WERI-Rb-1 (cell line): ENCODE measurements at regions not wholly inside any gene's neighbourhood (a gene's known extent, or its start where the extent isn't known, plus 50 kb on each side); places are given as distances from the start of the nearest gene placed in this dataset.
"Not testable (repeated sequence)": the region's sequence is repeated elsewhere in the genome, so short reads cannot be mapped to it uniquely, and the experiment has no call there.

Experiments used
- DNase-seq: peaks from one replicate; pipeline ENCODE4 v3.0.0-alpha.2; 2020
- H3K27ac ChIP-seq: fragments of 250-450 bp; sonication (Bioruptor Pico); 2 replicates; pipeline ENCODE4 v1.5.1; 2020; ENCODE audit warnings: mild to moderate bottlenecking, moderate library complexity
- H3K27me3 ChIP-seq: fragments of 250-450 bp; sonication (Bioruptor Pico); 2 replicates; pipeline ENCODE4 v1.5.1; 2021; ENCODE audit warnings: mild to moderate bottlenecking, low read depth, moderate library complexity; ENCODE audit not compliant: insufficient read depth, severe bottlenecking
- H3K36me3 ChIP-seq: fragments of 250-450 bp; sonication (Bioruptor Pico); 2 replicates; pipeline ENCODE4 v1.5.1; 2020; ENCODE audit warnings: mild to moderate bottlenecking, moderate library complexity
- H3K4me3 ChIP-seq: 2 replicates; pipeline ENCODE4 v1.5.1; 2011; ENCODE audit warnings: low read depth, mild to moderate bottlenecking, control low read depth, low read length
- H3K9me3 ChIP-seq: fragments of 250-450 bp; sonication (Bioruptor Pico); 2 replicates; pipeline ENCODE4 v1.5.1; 2021; ENCODE audit warnings: mild to moderate bottlenecking, moderate library complexity; ENCODE audit not compliant: severe bottlenecking
- CTCF ChIP-seq: IDR thresholded peaks from 2 replicates; pipeline ENCODE4 v1.5.1; 2011; ENCODE audit warnings: low read depth, mild to moderate bottlenecking, control low read depth, inconsistent platforms, low read length

GRCh38 chr13:99760456-99760855 is 211.1 kb downstream of the ZIC5 start:
- H3K36me3 ChIP-seq = no peaks in the 10 kb centered on the region
- no peaks in the 10 kb centered on the region for H3K9me3 ChIP-seq
- H3K4me3 ChIP-seq = no peak overlapping the region
- no peaks in the 10 kb centered on the region for H3K27me3 ChIP-seq
- no peak for TF ChIP-seq CTCF
- H3K27ac ChIP-seq = no peak overlapping the region
- DNase-seq = no peak

- no peak overlapping the region for H3K4me3 ChIP-seq
- TF ChIP-seq CTCF = no peak
- no peaks in the 10 kb centered on the region for H3K27me3 ChIP-seq
- no peaks in the 10 kb centered on the region for H3K9me3 ChIP-seq
- no peak overlapping the region for H3K27ac ChIP-seq
- no peaks in the 10 kb centered on the region for H3K36me3 ChIP-seq
- no peak for DNase-seq
Observed at GRCh38 chr13:99759163-99759552, 212.4 kb downstream of the ZIC5 start.

GRCh38 chr13:99758460-99759162 is 213.0 kb downstream of the ZIC5 start:
- Histone ChIP-seq H3K27me3 (no peaks in the 10 kb centered on the region), H3K36me3 (no peaks in the 10 kb centered on the region), H3K9me3 (no peaks in the 10 kb centered on the region), H3K27ac (no peak overlapping the region), H3K4me3 (no peak overlapping the region)
- no peak for DNase-seq
- no peak for TF ChIP-seq CTCF

- no peak for TF ChIP-seq CTCF
- no peaks in the 10 kb centered on the region for H3K36me3 ChIP-seq
- H3K27me3 ChIP-seq = no peaks in the 10 kb centered on the region
- H3K9me3 ChIP-seq = no peaks in the 10 kb centered on the region
- DNase-seq = no peak
- no peak overlapping the region for H3K4me3 ChIP-seq
- no peak overlapping the region for H3K27ac ChIP-seq
Observed at GRCh38 chr13:99757756-99758459, 213.7 kb downstream of the ZIC5 start.

- H3K4me3 ChIP-seq = no peak overlapping the region
- no peaks in the 10 kb centered on the region for H3K27me3 ChIP-seq
- no peak for TF ChIP-seq CTCF
- no peaks in the 10 kb centered on the region for H3K36me3 ChIP-seq
- no peak overlapping the region for H3K27ac ChIP-seq
- no peak for DNase-seq
- no peaks in the 10 kb centered on the region for H3K9me3 ChIP-seq
Observed at GRCh38 chr13:99756281-99756680, 215.3 kb downstream of the ZIC5 start.

- not testable (repeated sequence) for H3K36me3 ChIP-seq, DNase-seq, H3K27me3 ChIP-seq, H3K9me3 ChIP-seq, H3K4me3 ChIP-seq, H3K27ac ChIP-seq
Observed at GRCh38 chr13:99754750-99755149, 216.8 kb downstream of the ZIC5 start.
